AG04450 (cell line): ENCODE measurements at regions not wholly inside any gene's neighbourhood (a gene's known extent, or its start where the extent isn't known, plus 50 kb on each side); places are given as distances from the start of the nearest gene placed in this dataset.

Experiments
- CTCF ChIA-PET: fragments of 300-600, 350-600 bp; formaldehyde crosslinking; extraction: SDS; loops from one replicate; lab custom pipeline; 2022; ENCODE audit warnings: antibody characterized with exemption, inconsistent platforms; lab: Charles Lee
- POLR2A ChIA-PET: fragments of 350-600 bp; formaldehyde crosslinking; extraction: SDS; loops from one replicate; lab custom pipeline; 2021; ENCODE audit warnings: antibody characterized with exemption, inconsistent platforms; lab: Yijun Ruan, JAX
- DNase-seq: peaks from one replicate; pipeline ENCODE4 v3.0.0-alpha.2; 2011; ENCODE audit warnings: low read depth, low spot score
- H3K27ac ChIP-seq: one replicate; pipeline ENCODE4 v1.5.1; 2012; ENCODE audit warnings: low read depth, low read length, control low read depth
- H3K27me3 ChIP-seq: one replicate; pipeline ENCODE4 v1.6.0; 2012; ENCODE audit warnings: low read length; ENCODE audit not compliant: control insufficient read depth, insufficient read depth
- H3K4me3 ChIP-seq: 2 replicates; pipeline ENCODE4 v1.5.1; 2011; ENCODE audit warnings: mild to moderate bottlenecking, low read depth, low read length, control low read depth
- H3K9me3 ChIP-seq: 2 replicates; pipeline ENCODE4 v1.5.1; 2012; ENCODE audit warnings: low read length; ENCODE audit not compliant: control insufficient read depth, insufficient read depth
- CTCF ChIP-seq: IDR thresholded peaks from 2 replicates; pipeline ENCODE4 v1.5.1; 2011; ENCODE audit warnings: low read depth, low read length, control low read depth, inconsistent platforms

GRCh38 chr3:72341380-72341770, 506.9 kb downstream of the SHQ1 start:
- H3K9me3 ChIP-seq = peaks cover 3% of the 10 kb centered on the region; the same call in 1 of the 2 replicates
- H3K27me3 ChIP-seq = no peaks in the 10 kb centered on the region
- no peak overlapping the region for H3K27ac ChIP-seq
- no peak for TF ChIP-seq CTCF
- no peak overlapping the region for H3K4me3 ChIP-seq
- POLR2A ChIA-PET = interaction anchor here (0.9 kb wide), 1 partner anchor 23 kb away, joined by 3 read pairs; no protein-coding TSS in a partner anchor
- CTCF ChIA-PET = interaction anchor here (1.7 kb wide), 1 partner anchor 466 kb away, joined by 3 read pairs; no protein-coding TSS in a partner anchor
- no peak for DNase-seq

GRCh38 chr3:72340476-72341379, 507.5 kb downstream of the SHQ1 start:
- POLR2A ChIA-PET = interaction anchor here (0.6 to 0.7 kb wide), 2 partner anchors 10 to 150 kb away, joined by 3 to 5 read pairs; no protein-coding TSS in a partner anchor
- Histone ChIP-seq H3K27ac (no peak overlapping the region), H3K4me3 (no peak overlapping the region), H3K27me3 (no peaks in the 10 kb centered on the region), H3K9me3 (peaks cover 3% of the 10 kb centered on the region; the same call in 1 of the 2 replicates)
- CTCF ChIA-PET = interaction anchor here (1.7 kb wide), 1 partner anchor 465 kb away, joined by 3 read pairs; no protein-coding TSS in a partner anchor
- no peak for TF ChIP-seq CTCF
- no peak for DNase-seq

GRCh38 chr3:72340056-72340455, 508.2 kb downstream of the SHQ1 start:
- peaks cover 3% of the 10 kb centered on the region for H3K9me3 ChIP-seq
- no peak overlapping the region for H3K4me3 ChIP-seq
- ChIA-PET CTCF (no interaction called here), POLR2A (interaction anchor here (0.6 to 0.7 kb wide), 2 partner anchors 9 to 149 kb away, joined by 3 to 5 read pairs; no protein-coding TSS in a partner anchor)
- no peak for DNase-seq
- TF ChIP-seq CTCF = no peak
- H3K27ac ChIP-seq = no peak overlapping the region
- H3K27me3 ChIP-seq = no peaks in the 10 kb centered on the region

GRCh38 chr3:72339670-72340030, 508.6 kb downstream of the SHQ1 start:
- no peak for DNase-seq
- Histone ChIP-seq H3K4me3 (no peak overlapping the region), H3K27me3 (peaks cover 2% of the 10 kb centered on the region), H3K27ac (peak overlapping the region; percentile 68), H3K9me3 (peaks cover 3% of the 10 kb centered on the region)
- ChIA-PET CTCF (no interaction called here), POLR2A (no interaction called here)
- TF ChIP-seq CTCF = no peak
